CD4-positive, alpha-beta T cell treated with Interleukin-21 for 1 hour (primary cell): ENCODE measurements at regions not wholly inside any gene's neighbourhood (a gene's known extent, or its start where the extent isn't known, plus 50 kb on each side); places are given as distances from the start of the nearest gene placed in this dataset.

Source experiments
- DNase-seq: peaks from one replicate; pipeline ENCODE4 v3.0.0-alpha.2; 2020

GRCh38 chr2:37550190-37550589 lies 121.3 kb downstream of the CDC42EP3 start:
- no peak for DNase-seq

GRCh38 chr2:37551783-37552182 lies 119.7 kb downstream of the CDC42EP3 start:
- no peak for DNase-seq

DNA sequence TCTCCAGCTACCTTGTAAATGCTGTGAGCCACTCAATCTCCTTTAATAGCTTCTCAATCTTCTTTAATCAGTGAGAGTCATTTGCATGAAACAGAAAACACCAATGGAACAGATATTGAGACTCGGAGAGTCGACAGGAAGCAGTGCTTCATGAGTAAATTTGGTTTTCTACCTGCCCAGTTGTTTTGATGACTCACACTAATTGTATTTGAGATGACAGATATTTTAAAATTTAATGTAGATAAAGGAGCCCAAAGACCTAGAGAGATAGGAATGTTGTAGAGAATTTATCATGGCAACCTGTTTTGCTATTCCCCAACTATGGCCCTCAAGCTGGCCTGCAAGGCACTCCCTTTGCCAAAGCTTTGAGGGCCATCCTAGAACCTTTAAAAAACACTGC lies 119.1 kb downstream of the CDC42EP3 start:
- DNase-seq, result no peak

DNA sequence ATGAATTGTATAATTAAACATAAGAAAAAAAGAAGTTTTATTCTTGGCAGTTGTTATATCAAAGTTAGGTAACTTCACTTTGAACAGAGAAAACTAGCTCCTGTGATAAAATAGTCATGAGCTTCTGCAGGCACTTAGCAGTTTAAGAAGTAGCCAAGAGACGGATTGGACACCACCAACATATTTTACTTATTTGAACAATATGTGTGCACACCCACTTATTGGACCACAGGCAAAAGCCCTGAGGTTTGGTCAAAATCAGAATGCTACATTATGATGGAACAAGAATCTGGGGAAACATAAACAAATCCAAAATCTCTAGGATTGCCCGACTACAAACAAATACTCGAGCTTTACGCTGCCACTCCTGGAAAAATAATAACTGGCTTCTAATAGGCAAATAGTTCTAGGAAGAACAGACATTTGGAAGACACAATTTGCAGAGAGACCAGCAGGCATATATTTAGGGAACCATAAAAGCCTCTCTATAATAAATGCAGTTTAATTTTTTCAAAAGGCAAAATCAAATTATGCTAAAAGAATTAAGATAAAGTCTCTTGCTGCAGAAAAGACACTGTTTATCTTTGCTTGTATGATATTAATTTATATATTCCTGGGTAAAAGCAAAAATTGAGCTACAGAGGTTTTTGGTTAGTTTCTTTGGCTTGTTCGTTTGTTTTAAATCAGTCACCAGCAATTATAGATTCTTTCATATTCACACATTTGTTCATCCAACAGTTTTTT lies 117.9 kb downstream of the CDC42EP3 start:
- DNase-seq, result no peak

DNA sequence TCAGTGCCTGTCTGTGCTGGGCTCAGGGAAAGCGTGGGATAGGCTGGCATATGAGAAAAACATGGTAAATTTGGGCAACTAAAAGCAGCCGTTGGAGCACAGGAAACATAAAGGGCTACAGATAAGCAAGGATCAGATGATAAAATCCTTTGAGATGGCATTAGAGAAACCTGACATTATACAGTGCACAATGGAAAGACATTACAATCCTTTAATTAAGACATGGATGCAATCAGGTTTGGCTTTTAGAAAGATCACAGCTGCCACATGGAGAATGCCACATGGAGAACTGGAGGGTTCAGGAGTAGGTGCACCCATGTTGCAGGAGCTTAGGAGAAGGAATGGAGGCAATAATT lies 117.3 kb downstream of the CDC42EP3 start:
- no peak for DNase-seq

- no peak for DNase-seq
Measured at GRCh38 chr2:37554687-37555086, 116.8 kb downstream of the CDC42EP3 start.

GRCh38 chr2:37555457-37555856 lies 116.0 kb downstream of the CDC42EP3 start:
- peak; percentile 20 for DNase-seq

- DNase-seq, result no peak
Measured at GRCh38 chr2:37556256-37556655, 115.2 kb downstream of the CDC42EP3 start.

- no peak for DNase-seq
Measured at GRCh38 chr2:37558623-37559022, 112.8 kb downstream of the CDC42EP3 start.

DNA sequence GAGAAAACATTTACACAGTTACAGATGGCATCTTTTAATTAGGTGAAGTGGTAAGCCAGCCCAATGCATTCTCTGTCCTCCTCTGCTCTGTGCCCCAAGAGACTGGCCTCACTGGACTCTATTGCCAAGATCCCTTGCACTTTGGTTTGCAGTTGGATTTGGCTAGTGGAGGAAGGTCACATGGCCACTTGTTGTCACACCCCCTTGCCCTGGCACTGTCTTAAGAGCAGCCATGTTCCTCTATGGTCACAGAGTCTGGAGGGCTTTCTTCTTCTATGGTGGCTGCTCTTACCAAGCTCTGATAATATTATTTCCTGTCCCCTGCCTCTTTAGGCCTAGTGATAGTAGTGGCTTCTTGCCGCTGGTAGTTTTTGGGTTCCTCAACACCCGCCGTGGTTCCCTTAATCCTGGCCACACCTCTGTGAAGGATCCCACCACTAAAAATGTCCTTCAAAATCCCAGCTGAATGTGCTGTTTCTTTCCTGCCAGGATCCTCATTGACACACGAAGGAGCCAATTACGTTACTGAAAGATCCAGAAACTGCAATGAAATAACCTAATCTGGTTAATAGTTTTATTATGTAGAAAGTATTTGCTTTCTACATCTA lies 111.1 kb downstream of the CDC42EP3 start:
- no peak for DNase-seq

DNA sequence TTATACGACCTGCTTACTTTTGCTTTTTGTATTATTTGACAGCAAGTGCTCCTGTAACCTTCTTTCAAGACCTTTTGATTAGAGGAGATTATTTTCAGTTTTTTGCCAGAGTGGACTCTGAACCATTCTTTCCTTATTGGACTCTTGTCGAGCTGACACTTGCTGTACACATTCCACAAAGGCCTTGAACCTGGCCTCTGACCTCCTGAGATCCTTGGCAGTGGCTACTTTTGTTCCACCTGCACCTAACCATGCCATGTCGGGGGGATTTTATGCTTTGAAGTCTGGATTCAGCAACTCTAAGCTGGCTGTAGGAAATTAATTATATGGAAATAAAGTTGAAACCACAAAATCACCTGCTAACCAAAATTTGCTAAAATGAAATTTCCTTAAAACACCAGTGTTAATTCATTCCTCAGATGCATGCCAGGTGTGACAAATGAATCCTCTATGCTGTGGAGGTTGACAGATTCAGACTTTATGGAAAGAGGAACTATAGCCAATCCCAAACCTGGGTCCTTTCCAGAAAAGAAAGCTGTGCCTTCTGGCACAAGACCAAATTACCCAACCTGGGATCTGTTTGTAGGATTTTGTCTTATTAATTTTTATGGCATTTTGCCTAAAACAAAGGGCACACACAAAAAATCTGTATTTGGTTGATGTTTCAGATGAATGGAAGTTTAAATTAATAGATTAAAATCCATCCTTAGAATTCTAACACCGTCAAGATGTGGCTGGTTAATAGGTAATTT lies 110.4 kb downstream of the CDC42EP3 start:
- DNase-seq, result no peak

- DNase-seq, result peak; percentile 14
Measured at GRCh38 chr2:37561615-37562569, 109.5 kb downstream of the CDC42EP3 start.

DNA sequence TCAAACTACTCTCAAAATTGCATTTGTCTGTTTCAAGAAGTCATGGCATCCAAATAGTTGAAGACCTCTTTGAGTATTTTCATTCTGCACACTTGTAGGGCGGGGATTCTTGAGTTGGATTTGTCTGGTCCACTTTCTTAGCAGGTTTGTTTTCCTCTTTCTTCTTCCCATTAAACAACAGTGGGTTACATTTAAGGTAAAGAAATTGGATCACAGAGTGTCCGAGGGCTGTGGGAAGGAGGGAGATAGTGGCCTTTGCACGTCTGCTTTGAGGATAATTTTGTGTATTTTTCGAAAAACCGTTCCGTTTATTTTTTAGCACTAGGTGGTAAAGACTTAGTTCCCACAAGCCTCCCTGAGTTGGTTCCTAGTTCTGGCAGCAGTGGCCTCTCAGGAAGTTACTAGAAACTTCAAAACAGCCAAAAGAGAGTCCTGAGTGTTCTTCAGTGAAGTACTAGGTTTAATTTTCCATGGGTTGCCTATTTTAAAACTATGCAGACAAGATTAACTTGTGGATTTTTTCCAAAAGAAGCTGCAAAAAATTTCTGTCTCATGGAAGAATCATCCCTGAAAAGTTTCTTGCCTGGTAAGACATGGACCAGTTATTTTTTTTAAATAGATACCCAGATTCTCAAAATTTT lies 107.9 kb downstream of the CDC42EP3 start:
- DNase-seq, result no peak

DNA sequence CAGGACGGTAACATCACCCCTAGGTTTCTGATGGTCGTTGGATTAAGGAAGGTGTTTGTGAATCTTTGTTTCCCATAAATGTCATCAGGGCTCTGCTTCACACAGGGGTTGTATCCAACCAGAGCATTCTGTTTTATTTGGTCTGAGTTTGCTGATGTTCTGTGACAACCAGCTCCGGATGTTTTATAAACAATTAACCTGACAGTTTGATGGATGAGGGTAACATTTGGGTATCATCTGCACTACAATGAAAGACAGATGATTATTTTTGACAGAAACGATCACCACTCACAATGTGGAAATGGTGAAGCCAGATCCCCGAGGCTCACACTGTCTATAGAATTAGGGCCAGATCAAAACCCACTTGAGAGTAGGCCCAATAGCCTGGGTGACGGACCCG lies 107.1 kb downstream of the CDC42EP3 start:
- no peak for DNase-seq

DNA sequence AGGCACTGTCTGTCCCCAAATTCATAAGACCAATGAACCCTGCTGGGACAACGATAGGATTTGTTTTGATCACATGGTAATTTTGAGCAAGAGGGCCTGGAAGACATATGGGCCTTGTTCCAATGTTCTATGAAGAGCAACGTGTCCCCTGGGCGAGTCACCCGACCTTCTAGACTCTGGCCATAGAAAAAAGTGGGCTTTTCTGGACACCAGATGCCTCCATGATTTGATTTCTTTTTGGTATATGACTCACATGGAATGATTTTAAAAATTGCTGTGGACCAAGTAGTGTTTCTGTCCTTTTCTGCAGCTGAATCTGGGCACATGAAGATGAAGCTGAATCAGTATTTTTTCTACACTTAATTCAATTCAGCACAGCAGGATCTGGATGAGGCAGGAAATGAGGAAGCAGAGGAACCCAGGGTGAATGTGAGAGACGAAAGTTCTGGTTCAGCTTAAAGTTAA lies 104.9 kb downstream of the CDC42EP3 start:
- no peak for DNase-seq

DNA sequence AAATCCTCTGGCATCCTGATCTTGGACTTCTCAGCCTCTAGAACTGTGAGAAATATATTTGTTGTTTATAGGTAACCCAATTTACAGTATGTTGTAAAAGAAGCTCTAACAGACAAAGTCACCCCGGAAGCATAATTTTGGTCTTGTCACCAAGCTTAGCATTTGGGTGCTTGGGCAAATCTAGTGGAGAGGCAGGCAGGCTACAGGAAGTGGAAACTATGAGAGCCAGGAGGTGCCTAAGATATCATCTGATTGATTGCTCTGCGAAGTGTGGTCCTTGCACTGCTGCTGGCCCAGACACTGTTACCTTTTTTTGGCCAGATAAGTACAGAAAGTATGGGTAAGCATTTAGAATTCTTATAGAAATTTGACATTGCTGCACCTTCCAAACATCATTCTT lies 102.9 kb downstream of the CDC42EP3 start:
- DNase-seq, result no peak

- no peak for DNase-seq
Measured at GRCh38 chr2:37569131-37569823, 102.2 kb downstream of the CDC42EP3 start.

GRCh38 chr2:37569986-37570679 lies 101.3 kb downstream of the CDC42EP3 start:
- DNase-seq, result no peak

DNA sequence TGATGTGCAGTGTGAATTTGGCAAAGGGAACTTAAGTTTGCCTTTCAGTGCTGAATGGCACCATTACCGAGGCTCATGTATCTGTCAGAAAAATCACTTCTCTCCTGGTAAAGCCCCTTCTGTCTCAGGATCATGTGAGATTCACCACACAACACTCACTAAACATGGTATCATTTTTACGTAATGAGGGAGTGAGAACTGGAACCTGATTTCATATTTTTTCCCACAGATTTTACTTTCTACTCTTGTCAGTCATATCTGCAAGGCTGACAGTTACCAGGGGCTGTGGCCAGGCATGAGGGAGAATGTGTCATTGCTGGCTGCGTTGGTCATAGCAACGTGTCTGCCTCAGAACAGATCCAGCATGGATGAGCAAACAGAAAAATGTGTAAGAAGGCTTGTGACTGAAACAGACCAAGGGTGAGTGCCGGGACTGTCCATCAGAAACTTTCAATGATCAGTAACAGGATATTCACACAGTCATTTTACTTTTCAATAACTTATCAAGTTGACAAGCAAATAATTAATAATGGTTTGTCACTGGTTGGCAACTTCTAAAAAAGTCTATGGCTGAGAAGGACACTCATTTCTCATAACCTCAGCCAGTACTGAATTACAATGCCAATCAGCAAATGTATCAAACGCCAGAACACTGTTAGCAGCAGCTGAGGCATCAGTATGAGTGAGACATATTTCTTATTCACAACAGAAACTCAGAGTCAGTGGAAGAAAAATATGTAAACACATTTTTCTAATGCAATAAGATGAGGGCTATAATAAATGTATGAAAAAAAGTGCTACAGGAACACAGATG lies 100.5 kb downstream of the CDC42EP3 start:
- DNase-seq, result no peak

GRCh38 chr2:37571587-37572136 lies 99.8 kb downstream of the CDC42EP3 start:
- no peak for DNase-seq
